NCI-H128 (cell line): ENCODE measurements at regions not wholly inside any gene's neighbourhood (a gene's known extent, or its start where the extent isn't known, plus 50 kb on each side); places are given as distances from the start of the nearest gene placed in this dataset.

Experiments
- DNase-seq: peaks from one replicate; lab custom pipeline; 2025; ENCODE audit not compliant: unreplicated experiment; lab: John Stamatoyannopoulos, UW

DNA sequence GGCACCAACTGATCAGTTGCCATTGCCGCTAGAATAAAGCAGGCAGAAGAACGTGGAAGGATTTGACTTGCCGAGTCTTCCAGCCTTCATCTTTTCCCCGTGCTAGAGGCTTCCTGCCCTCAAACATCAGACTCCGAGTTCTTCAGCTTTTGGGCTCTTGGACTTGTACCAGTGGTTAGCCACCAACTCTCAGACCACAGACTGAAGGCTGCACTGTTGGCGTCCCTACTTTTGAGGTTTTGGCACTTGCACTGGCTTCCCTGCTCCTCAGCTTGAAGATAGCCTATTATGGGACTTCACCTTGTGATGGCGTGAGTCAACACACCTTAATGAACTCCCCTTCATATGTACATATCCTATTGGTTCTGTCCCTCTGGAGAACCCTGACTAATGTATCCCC, 57.3 kb upstream of the KCND2 start:
- DNase-seq: no peak

- DNase-seq: no peak
These were observed 56.0 kb upstream of the KCND2 start for GRCh38 chr7:120216947-120217346.

DNA sequence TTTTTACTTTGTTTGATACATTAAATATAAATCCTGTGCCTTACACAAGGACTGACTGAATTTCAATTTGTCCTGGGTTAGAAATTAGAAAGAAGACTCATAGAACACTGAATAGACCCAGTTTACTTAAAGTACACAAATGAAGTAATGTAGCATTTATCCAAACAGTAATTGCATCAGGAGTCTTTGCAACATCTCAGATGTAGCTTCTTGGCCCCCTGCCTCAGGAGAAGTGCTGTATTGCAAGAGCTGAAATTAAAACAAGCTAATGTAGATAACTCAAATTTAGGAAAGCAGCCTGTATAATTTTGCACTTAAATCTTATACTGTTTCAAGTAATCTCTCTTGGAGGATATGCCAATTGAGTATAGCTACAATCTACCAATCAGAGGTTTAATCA, 54.3 kb upstream of the KCND2 start:
- DNase-seq: no peak

DNA sequence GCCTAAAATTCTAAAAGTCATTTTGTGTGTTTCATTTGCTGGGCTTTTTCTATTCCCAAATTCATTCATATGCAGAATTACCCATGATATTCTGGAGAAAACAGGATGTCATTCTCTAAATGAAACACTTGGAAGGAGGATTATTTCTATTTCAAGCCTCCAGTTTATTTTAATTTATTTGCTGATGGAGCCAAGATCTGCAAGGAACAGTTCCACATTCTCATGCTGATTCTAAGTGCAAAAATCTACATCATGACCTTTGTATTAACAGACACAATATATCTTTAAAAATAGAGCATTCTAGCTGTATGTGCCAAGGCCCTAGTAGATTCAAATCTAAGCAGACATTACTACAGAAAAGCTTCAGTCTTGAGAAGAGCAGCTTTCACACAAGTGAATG, 51.3 kb upstream of the KCND2 start:
- DNase-seq: no peak
